Neuron (in vitro differentiated cells): ENCODE measurements at regions not wholly inside any gene's neighbourhood (a gene's known extent, or its start where the extent isn't known, plus 50 kb on each side); places are given as distances from the start of the nearest gene placed in this dataset.
"Not testable (repeated sequence)": the region's sequence is repeated elsewhere in the genome, so short reads cannot be mapped to it uniquely, and the experiment has no call there.

Source experiments
- H2AFZ ChIP-seq: one replicate; pipeline ENCODE4 v1.6.1; 2013; ENCODE audit warnings: low read depth, mild to moderate bottlenecking, inconsistent platforms, low read length, moderate library complexity
- H3K27me3 ChIP-seq: one replicate; pipeline ENCODE4 v1.6.1; 2013; ENCODE audit warnings: low read length; ENCODE audit not compliant: insufficient read depth
- H3K36me3 ChIP-seq: one replicate; pipeline ENCODE4 v1.6.1; 2013; ENCODE audit warnings: low read length; ENCODE audit not compliant: insufficient read depth
- H3K4me1 ChIP-seq: one replicate; pipeline ENCODE4 v1.6.1; 2013; ENCODE audit warnings: low read length; ENCODE audit not compliant: insufficient read depth
- H3K4me3 ChIP-seq: 2 replicates; pipeline ENCODE4 v1.5.1; 2013; ENCODE audit warnings: mild to moderate bottlenecking, low read length, moderate library complexity
- H3K9me3 ChIP-seq: one replicate; pipeline ENCODE4 v1.6.1; 2013; ENCODE audit warnings: low read length

DNA sequence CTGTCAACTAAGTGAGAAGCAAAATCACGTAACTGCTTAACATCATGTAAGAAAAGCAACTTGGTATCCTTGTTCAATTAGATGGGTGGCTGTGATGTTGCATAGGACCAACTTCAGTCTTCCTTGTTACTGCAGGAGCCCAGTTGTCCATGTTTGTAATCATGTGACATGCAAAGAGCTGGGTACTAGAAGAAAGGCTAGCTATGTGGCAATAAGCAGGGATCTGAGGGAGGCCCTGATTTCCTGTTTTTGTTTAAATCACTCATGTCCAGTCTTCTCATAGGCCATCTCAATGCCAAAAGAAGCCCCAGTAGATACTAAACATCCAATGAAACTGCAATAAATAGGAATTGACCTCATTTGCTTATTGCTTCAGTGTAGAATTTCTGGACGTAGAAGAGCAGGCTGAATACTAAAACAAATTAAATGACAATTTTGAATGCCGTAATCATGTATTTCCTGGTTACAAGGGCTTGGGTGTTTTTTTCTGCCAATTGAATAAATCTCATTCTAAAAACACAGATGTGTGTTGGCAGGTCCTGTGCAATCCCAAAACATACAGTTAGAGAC, 140.8 kb upstream of the ARHGAP20 start:
- H2AFZ ChIP-seq = no peak overlapping the region
- no peak overlapping the region for H3K4me3 ChIP-seq
- H3K27me3 ChIP-seq = no peaks in the 10 kb centered on the region
- H3K36me3 ChIP-seq = no peaks in the 10 kb centered on the region
- no peaks in the 10 kb centered on the region for H3K9me3 ChIP-seq
- no peaks in the 10 kb centered on the region for H3K4me1 ChIP-seq

DNA sequence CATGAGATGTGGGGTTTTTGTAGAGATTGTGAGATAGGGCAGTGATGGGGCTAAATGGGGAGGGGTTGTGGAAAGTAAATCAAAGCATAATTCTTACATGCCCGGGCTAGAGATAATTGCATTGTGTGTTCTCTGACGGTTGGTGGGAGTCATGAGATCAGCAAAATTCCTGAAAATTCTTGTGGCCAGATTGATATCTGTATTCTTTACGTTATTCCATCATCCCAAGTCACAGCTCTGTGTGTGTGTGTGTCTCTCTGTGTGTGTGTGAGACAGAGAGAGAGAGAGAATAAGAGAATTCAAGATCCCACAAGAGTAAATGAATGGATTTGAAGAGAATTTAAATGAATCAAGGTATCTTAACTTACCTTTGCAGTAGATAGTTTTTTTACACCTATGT, 138.6 kb upstream of the ARHGAP20 start:
- Histone ChIP-seq H2AFZ (no peak overlapping the region), H3K9me3 (no peaks in the 10 kb centered on the region), H3K4me3 (no peak overlapping the region), H3K27me3 (no peaks in the 10 kb centered on the region), H3K4me1 (no peaks in the 10 kb centered on the region), H3K36me3 (no peaks in the 10 kb centered on the region)

DNA sequence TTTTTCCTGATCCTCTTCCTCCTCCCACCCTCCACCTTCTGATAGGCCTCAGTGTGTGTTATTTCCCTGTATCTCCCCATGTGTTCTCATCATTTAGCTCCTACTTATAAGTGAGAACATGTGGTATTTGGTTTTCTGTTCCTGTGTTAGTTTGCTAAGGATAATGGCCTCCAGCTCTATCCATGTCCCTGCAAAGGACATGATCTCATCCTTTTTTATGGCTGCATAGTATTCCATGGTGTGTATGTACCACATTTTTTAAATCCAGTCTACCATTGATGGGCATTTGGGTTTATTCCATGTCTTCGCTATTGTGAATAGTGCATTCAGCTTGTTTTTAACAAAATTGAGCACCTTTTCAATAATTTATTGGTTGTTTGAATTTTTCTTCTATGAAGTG, 130.8 kb upstream of the ARHGAP20 start:
- not testable (repeated sequence) for H3K36me3 ChIP-seq, H3K9me3 ChIP-seq, H2AFZ ChIP-seq, H3K4me1 ChIP-seq, H3K27me3 ChIP-seq, H3K4me3 ChIP-seq

DNA sequence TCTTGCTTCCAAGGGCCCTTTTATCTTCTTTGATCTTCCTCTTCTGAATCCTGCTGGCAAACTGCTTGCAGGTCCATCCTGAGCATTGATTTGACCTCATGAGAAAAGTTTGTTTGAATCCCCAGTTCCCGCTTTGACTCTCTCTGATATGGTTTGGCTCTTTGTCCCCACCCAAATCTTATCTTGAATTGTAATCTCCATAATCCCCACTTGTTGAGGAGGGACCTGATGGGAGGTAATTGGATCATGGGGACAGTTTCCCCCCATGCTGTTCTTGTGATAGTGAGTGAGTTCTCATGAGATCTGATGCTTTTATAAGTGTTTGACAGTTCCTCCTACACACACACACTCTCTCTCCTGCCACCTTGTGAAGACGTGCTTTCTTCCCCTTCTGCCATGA, 126.6 kb upstream of the ARHGAP20 start:
- Histone ChIP-seq H3K27me3 (no peaks in the 10 kb centered on the region), H3K4me1 (no peaks in the 10 kb centered on the region), H3K4me3 (no peak overlapping the region), H3K9me3 (no peaks in the 10 kb centered on the region), H2AFZ (no peak overlapping the region), H3K36me3 (no peaks in the 10 kb centered on the region)

DNA sequence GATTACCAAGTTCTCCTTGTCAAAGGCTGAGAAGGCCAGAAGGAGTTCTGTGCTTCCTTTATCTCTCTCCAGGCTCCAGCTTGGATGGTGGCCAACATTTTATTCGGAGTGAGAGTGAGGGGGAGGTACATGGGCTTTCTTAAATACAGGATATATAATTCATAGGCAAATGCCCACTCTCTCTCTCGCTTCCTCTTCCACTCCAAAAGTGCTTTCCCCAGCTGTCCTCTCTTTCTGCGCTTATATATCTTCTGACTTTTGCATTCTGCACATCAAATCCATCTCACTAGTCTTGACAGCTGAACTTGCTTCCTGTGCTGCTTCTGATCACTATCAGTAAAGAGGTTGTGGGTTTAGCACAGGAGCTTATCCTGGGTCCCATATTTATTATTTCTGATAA, 125.4 kb upstream of the ARHGAP20 start:
- H3K36me3 ChIP-seq = no peaks in the 10 kb centered on the region
- no peak overlapping the region for H2AFZ ChIP-seq
- no peaks in the 10 kb centered on the region for H3K27me3 ChIP-seq
- no peaks in the 10 kb centered on the region for H3K9me3 ChIP-seq
- H3K4me3 ChIP-seq = no peak overlapping the region
- H3K4me1 ChIP-seq = no peaks in the 10 kb centered on the region

DNA sequence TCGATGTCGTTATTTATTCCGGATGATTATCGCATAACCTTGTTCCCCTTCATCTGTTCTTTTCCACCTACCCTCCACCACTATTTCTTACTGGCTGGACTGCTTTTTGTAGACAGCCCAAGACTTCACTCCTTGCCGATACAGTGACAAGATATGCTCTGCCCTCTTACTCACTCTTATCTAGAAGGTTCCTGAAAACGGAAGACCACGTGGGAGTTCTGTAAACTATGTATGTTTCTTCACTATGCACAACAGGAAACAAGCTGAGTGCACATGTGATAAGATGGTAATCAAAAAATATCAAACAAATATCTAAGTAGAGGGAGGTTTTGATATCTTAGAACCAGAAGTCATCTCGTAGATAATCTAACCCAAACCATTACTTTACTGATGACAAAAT, 122.9 kb upstream of the ARHGAP20 start:
- no peaks in the 10 kb centered on the region for H3K4me1 ChIP-seq
- H3K27me3 ChIP-seq = no peaks in the 10 kb centered on the region
- H3K36me3 ChIP-seq = no peaks in the 10 kb centered on the region

DNA sequence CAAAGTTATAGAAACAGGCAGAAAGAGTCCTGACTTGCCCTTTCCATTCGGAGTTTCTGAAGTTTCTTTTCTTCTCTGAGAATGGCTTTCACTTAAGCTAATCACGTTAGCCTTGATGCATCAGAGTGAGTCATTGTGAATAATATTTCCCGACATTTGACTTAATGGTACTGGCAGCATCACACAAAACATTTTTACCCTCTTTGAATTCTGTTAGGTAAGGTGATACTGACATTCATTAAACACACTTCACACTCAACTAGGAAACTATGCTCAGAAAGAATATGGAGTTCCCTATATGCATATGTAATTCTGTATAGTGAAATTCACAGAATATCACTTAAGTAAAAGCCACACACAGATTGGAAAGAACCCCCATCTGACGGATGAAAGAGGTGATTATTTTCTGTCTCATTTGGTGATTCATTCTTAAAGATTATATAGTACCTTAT, 120.8 kb upstream of the ARHGAP20 start:
- H2AFZ ChIP-seq = no peak overlapping the region
- no peak overlapping the region for H3K4me3 ChIP-seq
- H3K36me3 ChIP-seq = no peaks in the 10 kb centered on the region
- H3K4me1 ChIP-seq = no peaks in the 10 kb centered on the region
- no peaks in the 10 kb centered on the region for H3K9me3 ChIP-seq
- no peaks in the 10 kb centered on the region for H3K27me3 ChIP-seq

More for the DNA sequence above, 122.9 kb upstream of the ARHGAP20 start:
- no peak overlapping the region for H3K4me3 ChIP-seq
- H3K9me3 ChIP-seq = no peaks in the 10 kb centered on the region
- no peak overlapping the region for H2AFZ ChIP-seq

DNA sequence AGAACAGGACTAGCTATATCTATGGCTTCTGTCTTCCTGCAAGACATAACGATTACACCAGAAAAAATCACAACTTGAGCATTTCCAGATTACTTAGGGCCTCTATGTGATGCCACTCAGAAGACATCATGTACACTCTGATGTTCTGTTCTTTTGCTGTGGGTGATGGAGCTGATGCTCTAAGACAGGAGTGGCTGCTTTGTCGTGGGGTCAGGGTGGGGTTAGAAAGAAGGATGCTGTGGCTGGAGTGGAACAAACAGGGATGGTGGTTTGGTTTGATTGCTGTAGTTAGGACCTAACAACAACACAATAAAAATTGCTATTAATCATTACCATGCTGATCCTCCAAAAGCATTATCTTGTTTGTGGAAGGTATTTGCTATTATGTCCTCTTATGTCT, 120.3 kb upstream of the ARHGAP20 start:
- Histone ChIP-seq H3K9me3 (no peaks in the 10 kb centered on the region), H3K36me3 (no peaks in the 10 kb centered on the region), H3K4me1 (no peaks in the 10 kb centered on the region), H2AFZ (no peak overlapping the region), H3K27me3 (no peaks in the 10 kb centered on the region), H3K4me3 (no peak overlapping the region)

DNA sequence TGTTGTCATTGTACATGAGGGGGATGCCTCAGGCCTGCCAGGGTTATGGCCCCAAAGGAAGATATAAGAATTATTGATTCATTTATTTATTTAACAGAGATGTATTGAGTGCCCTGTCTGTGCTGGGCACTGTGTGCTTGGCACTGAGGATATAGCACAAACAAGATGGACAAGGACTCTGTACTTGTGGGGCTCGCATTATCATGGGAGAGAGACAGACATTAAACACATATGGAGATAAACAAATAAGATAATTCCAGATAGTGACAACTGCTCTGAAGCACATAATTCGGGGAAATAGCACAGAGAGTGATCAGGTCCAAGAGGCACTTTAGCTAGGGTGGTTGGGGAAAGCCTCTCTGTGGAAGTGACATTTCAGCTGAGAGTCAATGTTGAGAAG, 119.8 kb upstream of the ARHGAP20 start:
- no peaks in the 10 kb centered on the region for H3K27me3 ChIP-seq
- H3K4me1 ChIP-seq = no peaks in the 10 kb centered on the region
- no peaks in the 10 kb centered on the region for H3K9me3 ChIP-seq
- no peak overlapping the region for H2AFZ ChIP-seq
- no peaks in the 10 kb centered on the region for H3K36me3 ChIP-seq
- H3K4me3 ChIP-seq = no peak overlapping the region

DNA sequence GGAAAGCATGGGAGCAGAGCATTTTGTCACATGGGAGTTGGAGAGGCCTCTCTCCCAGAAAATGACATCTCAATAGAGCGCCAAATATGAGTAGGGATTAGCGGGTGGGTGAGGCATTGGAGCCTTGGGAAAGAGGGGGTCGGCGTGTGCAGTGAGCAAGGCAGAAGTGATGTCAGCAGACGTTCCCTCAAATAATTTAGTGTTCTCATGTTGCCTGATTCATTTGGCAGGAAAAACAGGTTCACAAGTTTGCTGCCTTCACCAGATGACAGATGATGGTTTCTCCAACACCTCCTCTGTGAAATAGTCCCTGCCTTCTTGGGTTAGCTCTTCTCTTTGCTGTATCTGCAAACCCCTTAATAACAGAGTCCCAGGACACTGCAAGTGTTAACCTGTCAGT, 118.5 kb upstream of the ARHGAP20 start:
- Histone ChIP-seq H2AFZ (no peak overlapping the region), H3K9me3 (no peaks in the 10 kb centered on the region), H3K4me3 (no peak overlapping the region), H3K27me3 (no peaks in the 10 kb centered on the region), H3K4me1 (no peaks in the 10 kb centered on the region), H3K36me3 (no peaks in the 10 kb centered on the region)

DNA sequence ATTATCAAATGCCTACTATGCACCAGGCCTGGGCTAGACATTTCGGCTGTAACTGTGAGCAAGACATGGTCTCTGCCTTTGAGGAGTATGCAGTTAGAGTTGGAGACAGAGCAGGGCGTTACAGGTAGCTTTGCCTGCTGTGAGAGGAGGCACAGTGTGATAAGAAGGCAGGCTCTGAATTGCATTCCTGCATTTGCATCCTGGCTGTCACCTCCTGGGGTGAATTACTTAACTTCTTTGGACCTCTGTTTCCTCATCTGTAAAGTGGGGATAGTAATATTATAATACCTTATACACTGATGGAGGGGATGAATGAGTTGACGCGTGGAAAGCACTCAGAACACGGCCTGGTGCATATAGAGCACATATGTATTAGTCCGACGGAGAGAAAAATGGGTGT, 118.1 kb upstream of the ARHGAP20 start:
- H3K4me1 ChIP-seq = no peaks in the 10 kb centered on the region
- H3K36me3 ChIP-seq = no peaks in the 10 kb centered on the region
- no peak overlapping the region for H2AFZ ChIP-seq
- H3K4me3 ChIP-seq = no peak overlapping the region
- no peaks in the 10 kb centered on the region for H3K27me3 ChIP-seq
- H3K9me3 ChIP-seq = no peaks in the 10 kb centered on the region

DNA sequence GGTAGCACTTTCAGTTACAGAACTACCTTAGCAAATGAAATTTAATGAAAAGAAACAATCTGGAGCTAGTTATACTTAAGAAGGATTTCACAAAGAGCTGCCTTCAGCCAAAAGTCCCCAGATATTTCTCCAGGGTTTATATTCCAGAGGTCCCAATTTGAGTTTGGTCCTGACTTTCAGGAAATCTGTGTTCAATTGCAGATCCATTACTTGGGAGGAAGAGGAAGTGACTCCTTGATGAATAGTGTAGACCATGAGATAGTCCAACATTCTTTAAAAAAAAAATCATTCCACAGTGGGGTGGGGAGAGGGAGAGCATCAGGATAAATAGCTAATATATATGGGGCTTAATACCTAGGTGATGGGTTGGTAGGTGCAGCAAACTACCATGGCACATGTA, 117.6 kb upstream of the ARHGAP20 start:
- Histone ChIP-seq H3K36me3 (no peaks in the 10 kb centered on the region), H3K4me1 (no peaks in the 10 kb centered on the region), H3K27me3 (no peaks in the 10 kb centered on the region), H3K4me3 (no peak overlapping the region), H2AFZ (no peak overlapping the region), H3K9me3 (no peaks in the 10 kb centered on the region)

DNA sequence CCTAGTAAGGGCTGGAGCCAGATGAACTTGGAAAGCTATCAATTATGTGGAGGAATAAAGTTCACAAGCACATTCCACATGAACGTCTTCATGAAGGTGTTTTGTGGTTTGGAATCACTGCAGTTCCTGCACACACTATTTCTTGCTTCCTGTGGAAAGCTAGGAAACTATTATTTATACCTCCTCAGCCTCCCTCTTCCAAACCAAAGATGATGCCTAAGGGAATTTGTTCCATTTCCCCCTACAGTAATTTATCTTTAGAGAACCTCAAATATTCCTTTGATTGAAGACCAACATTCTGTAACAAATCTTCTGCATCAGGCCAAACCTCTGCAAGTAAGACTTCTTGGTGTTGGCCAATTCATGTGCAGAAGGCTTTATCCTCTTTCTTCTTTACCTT, 115.8 kb upstream of the ARHGAP20 start:
- Histone ChIP-seq H2AFZ (no peak overlapping the region), H3K36me3 (no peaks in the 10 kb centered on the region), H3K27me3 (no peaks in the 10 kb centered on the region), H3K4me1 (no peaks in the 10 kb centered on the region), H3K9me3 (no peaks in the 10 kb centered on the region), H3K4me3 (no peak overlapping the region)

DNA sequence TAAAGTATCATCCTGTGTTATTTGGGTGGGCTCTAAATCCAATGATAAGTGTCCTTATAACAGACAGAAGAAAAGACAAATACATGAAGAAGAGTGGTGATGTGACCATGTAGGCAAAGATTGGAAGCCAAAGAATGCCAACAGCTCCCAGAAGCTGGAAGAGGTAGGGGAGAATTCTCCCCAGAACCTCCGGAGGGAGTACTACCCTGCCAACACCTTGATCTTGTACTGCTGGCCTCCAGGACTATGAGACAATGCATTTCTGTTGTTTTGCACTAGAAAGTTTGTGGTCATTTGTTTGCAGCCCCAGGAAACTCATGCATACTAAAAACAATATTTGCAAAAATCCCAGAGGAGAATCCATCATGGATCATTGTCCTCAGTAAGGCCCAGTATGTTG, 115.0 kb upstream of the ARHGAP20 start:
- no peaks in the 10 kb centered on the region for H3K9me3 ChIP-seq
- H2AFZ ChIP-seq = no peak overlapping the region
- no peaks in the 10 kb centered on the region for H3K4me1 ChIP-seq
- no peaks in the 10 kb centered on the region for H3K27me3 ChIP-seq
- H3K36me3 ChIP-seq = no peaks in the 10 kb centered on the region
- no peak overlapping the region for H3K4me3 ChIP-seq
